HG03097 (cell line): ENCODE measurements at regions not wholly inside any gene's neighbourhood (a gene's known extent, or its start where the extent isn't known, plus 50 kb on each side); places are given as distances from the start of the nearest gene placed in this dataset.
A peak's percentile ranks its signal among the peaks of the same experiment; 100 is the strongest.
"Not testable (repeated sequence)": the region's sequence is repeated elsewhere in the genome, so short reads cannot be mapped to it uniquely, and the experiment has no call there.

ENCODE experiments used
- ATAC-seq: cut with Tn5 transposase; IDR thresholded peaks from one replicate; pipeline ENCODE4 v1.9.1; 2021; ENCODE audit not compliant: unreplicated experiment, low FRiP score

DNA sequence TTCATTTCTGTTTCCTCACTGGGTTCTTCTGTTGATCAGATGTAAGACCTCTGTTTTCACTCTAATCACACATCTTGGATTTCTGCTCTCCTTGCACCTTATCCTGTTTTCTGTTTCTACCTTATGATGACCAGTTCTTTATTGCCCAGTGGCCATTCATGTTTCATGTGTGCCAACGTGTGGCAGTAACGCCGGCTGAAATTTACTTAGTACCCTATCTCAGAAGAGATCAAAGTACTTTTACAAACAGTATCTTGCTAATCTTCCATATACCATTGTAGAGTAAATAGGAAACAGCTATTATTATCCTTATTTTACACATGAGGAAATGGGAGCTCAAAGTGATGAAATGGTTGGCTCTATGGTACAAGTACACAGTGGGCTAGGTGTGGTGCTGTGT lies 74.0 kb downstream of the GATA3 start:
- ATAC-seq: no peak

DNA sequence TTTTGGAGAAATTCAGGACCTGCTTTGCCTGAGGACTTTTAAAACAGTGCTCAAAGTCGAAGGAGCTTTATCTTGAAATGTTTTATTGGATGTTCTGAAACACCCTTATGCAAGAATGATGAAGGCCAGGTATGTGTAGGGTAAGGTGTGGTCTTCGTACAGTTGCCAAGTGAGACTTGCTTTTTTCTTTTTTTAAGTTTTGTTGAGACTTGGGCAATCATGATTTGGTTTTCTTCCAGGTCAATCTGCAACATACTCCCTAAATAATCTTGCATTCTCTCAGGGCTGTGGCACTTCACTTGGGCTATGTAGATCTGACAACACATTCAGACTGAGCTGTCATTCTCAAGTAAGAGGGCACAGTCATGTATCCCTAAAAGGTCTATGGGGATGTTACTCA lies 75.0 kb downstream of the GATA3 start:
- no peak for ATAC-seq

DNA sequence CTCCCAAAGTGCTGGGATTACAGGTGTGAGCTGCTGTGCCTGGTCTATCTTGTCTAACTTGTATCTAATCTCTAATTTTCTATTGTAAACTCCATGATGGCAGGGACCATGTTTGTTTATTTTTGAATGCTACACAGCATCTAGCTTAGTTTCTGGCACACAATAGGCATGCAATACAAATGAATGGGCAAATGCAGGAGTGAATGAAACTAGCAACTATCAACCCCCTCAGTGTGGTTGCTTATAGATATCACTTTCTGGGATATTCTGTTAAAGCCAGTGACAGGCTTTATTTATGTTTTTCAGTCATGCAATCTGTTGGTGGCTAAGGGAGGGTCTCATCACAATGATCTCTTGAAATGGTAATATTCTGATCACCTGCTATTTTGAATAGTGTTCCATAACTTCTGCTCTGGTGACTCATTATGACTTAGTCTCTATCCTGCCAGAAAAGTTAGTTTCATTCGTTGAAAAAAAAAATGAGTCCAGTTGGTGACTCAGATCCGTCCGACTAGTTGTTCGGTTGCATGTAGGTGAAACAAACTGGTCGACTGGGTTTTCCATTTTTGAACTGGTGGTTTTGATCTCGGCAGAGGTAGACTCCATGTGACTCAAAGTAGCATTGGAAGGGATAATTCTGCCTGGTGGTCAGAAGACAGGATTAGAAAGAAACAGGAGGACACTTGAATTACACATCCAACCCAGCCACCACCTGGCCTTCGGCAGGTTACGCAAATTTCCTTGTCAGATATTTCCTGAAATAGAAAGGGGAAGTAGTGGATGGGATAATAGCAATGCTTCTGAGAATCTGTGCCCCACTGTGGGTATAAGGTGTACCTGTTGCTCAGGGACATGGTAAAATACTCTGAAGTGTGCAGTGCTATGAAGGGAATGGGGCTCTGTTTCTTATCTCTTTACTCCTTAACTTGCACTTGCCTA lies 76.8 kb downstream of the GATA3 start:
- ATAC-seq: peak; percentile 43

DNA sequence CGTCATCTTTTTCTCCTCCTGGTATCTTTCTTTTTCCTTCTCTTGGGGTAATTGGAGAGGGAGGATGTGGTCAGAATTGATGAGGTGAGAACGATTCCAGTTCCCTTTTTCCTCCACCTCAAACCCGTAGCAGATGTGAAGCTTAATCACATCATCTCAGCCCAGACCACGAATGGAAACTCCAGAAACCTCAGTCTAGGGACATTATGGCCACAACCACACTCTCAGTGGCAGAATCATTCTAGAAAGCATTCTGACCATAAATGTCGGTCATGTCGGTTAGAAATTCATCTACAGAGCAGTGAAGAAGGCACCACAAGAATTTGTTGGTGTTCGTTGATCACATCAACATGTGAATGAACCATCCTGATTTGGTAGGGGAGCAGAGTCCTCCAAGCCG lies 78.7 kb downstream of the GATA3 start:
- ATAC-seq: peak; percentile 62

DNA sequence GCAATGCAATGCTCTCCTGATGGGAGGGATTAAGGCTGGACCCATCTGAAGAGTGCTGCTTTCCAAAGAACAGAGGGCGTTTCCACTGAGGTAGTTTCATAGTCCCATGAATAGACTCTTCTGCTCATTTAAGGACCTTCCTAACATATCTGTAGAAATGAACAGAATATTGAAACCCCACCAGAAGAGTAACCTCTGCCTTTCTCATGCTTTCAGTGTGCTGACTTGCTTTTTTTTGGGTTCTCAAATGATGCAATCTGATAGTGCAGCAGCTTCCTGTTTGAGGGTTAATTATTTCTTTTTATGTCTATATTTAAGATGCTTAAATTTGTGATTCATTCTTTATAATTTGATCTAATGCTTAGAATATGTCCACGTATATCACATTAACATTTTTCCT lies 82.2 kb downstream of the GATA3 start:
- ATAC-seq: no peak

DNA sequence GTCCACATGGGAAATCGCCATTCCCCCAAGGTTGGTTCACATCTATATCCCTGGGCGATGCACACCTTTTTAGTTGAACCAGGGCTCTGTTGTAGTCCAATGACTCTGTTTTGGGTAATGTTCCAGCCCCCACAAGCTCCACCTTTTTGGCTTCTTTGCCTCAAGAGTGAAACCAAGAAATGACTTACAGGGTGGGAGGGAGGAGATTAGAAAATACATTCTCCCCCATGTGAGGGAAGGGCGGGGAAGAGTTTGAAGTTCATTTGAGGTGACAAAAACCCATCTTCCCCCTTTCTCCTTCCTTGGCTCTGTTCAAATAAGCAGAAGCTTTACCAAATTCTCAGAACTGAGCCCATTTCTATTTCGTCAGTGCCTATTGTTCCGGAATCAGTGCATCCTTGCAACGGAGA lies 82.8 kb downstream of the GATA3 start:
- ATAC-seq: no peak

DNA sequence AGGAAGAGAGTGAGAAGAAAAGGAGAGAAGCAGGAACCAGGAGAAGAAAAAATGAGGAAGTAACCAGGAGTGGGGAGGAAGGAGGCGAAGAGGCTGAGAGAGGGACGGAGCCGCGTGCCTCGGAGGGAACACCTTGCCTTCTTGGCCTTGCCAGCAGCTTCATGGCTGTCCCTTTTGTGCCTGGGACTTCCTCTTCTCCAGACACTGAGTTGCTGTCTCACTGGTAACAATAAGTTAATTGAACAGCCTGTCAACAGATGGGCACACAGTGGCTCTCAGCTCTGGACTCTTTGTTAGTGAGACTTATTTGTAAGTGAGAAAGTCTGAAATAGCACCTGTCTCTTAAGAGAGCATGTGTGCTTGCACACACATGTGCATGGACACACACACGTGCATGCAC lies 83.2 kb downstream of the GATA3 start:
- no peak for ATAC-seq

DNA sequence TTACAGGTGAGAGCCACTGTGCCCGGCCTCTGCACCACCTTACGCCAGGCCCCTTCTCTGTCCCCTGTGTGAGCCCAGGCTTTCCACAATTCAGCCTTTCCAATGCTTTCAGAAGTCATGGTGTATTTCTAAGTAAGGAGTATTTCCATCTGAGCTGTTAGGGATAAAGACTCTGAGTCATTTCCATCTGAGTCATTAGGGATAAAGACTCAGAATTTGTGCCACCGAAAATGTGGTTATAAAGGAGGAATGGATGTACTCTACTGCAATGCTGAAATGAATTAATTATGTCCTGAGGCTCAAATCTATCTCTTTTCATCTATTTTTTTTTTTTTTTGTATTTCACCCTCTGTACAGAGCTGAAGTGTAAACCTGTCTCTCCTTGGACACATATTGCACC lies 84.0 kb downstream of the GATA3 start:
- no peak for ATAC-seq

DNA sequence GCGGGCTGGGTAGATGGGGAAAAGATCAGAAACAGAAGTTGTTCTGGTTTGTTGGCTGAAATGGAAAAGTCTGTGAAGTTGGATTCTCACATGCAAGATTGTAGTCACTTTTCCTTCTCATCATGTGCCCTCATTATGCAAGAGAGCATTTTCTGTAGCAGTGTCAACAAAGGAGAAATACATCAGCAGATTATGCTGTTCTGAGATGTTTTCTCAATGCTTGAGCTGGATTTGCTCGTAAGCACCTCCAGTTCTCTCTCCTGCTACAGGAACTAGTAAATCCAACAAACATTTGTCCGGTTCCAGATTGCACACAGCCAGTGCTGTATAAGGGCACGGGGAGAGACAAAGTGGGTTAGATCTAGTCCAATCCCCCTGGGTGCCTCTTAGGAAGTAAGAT lies 90.0 kb downstream of the GATA3 start:
- no peak for ATAC-seq

DNA sequence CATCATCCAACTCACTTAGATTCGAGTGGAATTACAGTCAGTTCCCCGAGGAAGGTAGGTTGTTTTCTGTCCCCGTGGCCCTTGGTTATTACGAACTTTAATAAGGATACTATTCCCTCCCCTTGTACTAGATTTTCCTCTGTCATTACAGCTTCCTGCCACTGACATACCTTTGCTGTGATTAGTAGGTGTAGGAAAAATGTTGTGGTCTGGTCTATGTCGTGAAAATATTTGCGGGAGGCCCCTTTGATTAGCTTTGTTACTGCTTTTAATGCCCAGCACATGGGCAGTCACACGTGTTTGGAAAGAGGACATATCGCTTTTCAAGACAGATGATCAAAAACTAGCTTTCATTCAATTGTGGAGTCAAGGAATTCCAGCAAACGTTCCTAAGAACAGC lies 92.2 kb downstream of the GATA3 start:
- no peak for ATAC-seq

DNA sequence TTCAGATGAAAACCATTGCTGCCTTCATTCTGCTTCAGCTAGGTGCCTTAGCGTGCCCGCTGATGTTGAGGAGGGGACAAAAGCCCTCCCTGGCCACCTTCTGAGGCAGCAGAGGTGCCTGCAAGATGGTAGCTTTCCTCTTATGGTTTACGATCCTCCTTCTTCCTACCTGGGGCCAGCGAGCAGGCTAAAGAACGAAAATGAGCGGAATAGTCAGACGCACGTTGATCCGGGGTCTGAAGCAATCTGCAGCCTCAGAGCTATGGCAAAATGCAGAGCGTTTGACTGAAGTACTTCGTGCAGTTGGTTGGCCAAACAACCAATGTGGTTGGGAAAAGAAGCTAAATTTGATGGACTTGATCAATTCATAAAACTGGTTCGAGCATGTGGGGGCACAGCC lies 95.5 kb downstream of the GATA3 start:
- ATAC-seq: no peak

DNA sequence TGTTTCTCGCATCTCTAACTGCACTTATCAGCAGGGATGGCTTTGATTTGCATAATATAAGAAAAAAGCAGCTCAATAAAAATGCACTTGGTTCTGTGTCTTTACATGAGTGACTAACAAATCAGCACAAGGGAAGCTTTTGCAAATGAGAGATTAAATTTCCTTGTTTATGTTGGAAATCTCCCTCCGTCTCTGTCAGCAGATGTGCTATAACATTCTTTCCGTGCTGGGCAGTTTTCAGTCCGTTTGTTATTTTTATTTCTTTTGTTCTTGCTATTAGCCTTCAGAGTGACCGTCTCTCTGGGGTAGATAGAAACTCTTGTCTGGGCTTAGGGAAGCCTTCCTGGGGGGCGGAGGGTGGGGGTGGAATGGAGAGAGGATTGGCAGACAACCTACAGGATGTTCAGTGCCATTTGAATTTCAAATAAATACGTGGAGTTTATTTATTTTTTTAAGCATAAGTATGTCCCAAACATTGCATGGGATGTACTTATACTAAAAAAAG lies 96.0 kb downstream of the GATA3 start:
- ATAC-seq: no peak

DNA sequence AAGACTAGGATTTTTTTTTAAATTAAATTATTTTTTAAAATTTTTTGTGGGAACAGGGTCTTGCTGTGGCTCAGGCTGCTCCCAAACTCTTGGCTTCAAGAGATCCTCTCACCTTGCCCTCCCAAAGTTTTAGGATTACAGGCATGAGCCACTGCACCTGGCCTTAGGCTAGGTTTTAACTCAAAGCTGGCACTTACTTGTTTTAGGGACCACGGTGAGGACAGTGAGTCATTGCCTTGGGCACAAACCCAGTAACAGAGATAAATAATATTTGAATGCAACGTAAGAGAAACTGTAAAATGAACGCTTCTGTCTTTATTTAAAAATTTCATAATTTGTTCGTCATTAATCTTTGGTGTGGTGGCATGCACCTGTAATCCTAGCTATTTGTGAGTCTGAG lies 96.6 kb downstream of the GATA3 start:
- no peak for ATAC-seq

DNA sequence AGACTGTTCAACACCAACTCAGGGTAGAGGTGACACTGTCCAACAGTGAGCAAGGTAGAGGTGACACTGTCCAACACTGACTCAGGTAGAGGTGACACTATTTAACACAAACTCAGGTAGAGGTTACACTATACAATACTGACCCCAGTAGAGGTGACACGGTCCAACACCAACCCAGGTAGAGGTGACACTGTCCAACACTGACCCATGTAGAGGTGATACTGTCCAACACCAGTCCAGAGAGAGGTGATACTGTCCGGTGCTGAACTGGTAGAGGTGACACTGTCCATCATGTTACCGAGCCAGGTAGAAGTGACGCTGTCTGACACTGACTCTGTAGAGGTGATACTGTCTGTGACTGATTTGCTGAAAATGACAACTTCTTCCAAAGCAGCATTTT lies 102.4 kb downstream of the GATA3 start:
- ATAC-seq: no peak

DNA sequence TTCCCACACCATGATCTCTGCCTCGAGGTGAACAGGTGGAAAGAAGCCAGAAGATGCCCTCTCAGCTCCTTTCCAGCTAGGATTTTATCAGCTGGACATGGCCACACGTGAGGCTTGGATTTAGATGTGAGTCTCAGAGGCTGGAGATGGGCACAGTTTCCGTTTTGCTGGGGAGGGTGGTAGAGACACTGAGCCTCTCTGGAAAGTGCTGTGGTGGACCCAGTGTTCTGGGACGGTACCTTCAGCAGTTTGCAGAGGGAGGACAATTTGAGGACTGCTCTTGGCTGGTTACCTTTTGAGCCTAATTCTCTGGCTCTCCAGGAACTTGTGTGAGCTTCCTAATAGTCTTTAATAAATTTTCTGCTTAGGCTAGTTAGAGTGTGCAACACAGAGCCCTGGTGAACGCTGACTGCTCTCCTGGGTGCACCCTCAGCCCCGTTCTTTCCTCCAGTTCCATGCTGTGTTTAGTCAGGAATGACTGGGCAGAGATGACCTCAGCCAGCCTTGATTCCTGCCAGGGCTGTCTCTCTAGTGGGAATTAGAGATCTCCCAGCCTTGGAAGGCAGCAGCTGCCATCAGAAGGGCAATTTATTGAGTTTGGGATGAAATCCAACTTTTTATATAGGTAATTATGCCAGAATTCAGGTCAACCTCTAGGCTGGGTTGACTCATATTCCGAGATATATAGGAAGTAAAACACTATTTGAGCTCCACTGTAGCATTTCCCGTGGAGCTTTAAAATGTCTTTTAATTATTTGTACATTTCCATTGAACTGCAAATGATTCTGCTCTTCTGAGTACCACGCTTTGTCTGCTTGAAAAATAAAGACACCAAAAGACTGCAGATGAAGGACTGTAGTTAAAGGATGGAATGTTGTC lies 103.9 kb downstream of the GATA3 start:
- ATAC-seq: no peak

DNA sequence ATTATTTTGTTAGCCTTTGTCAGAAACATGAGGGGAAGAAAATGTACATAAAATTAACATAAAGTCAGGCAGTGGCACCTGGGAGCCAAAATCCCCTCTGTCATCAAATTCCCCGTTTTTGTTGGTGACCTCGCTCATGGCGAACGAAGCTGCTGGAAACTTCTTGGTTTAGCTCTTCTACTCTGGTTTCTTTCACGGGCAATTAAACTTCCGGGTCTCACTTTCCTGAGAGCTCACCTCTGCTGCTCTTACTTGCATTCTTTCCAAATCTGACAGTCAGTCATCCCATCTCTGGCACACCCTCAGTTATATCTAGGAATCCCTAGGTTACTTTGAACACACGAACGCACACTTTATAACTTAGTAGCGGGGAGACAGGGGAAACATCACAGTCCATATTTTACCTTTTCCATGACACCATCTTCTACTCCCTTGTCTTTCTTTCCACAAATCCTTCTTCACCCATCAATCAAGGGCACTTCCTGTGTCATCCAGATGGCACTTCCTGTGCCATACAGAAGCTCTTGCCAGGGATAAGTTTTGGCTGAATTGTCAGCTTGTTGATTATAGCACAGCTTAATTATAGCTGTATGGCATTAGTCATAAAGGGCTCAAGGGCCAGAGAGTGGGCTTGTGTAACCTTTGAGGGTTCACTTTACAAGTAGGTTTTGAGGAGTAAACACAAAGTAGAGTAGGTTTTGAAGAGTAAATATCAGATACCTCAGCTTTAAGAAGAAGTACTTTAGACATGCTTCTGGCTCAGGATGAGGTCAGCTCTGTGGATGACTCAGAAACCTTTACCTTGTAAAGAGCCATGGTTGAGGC lies 105.1 kb downstream of the GATA3 start:
- no peak for ATAC-seq

DNA sequence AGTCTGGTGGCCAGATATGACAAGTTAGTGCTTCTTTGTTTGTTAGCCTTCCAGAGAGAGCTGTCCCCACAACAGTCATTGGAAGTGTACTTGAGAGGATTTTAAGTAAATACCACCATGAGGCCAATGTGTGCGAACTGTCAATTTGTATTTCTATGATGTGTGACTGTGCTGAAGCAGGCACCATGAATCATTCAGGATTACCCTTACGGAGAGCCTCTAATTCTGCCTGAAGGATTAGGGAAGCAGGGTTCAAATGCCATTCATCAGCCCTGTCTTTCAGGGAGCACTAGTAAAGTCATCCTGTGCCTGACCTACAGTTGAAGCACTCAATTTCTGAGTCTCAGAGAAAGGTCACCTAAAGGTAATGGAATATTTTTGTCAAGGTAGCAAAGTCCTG lies 109.3 kb downstream of the GATA3 start:
- no peak for ATAC-seq

DNA sequence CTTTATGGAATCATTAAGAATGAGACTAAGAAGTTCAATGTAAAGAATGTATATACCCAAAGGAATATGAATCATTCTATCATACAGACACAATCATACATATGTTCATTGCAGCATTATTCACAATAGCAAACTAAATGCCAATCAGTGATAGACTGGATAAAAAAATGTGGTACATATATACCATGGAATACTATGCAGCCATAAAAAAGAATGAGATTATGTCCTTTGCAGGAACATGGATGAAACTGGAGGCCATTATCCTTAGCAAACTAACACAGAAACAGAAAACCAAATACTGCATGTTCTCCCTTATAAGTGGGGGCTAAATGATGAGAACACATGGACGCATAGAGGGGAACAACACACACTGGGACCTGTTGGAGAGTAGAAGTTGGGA lies 110.2 kb downstream of the GATA3 start:
- ATAC-seq: not testable (repeated sequence)

DNA sequence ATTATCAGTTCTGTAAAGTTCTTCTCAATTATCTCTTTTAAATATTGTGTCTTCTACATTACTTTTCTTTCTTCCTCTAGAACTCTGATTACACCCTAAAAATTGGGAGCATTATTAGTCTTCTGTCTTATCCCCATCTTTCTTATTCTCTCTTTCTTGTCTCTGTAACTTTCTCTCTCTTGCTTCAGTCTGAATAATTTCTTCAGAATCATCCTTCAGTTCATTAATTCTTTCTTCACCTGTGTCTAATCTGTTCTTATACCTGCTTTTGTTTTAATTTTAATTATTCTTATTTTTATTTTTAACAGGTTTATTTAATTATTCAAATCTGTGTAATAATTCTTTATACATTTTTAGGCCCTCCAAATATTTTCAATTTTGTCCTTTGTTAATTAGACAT lies 114.3 kb downstream of the GATA3 start:
- ATAC-seq: no peak

DNA sequence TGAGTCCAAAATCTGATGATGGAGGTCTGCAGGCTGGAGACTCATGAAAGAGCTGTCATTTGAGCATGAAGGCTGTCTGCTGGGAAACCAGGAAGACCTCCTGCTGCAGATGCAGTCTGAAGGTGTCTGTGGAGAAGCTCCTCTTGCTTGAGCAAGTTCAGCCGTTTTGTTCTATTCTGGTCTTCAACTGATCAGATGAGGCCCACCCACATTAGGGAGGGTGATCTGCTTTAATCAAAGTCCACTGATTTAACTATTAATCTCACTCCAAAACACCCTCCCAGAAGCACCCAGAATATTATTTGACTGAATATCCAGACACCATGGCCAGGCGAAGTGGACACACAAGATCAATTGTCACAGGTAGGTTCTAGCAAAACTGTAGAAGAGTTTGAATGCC lies 116.5 kb downstream of the GATA3 start:
- ATAC-seq: no peak

DNA sequence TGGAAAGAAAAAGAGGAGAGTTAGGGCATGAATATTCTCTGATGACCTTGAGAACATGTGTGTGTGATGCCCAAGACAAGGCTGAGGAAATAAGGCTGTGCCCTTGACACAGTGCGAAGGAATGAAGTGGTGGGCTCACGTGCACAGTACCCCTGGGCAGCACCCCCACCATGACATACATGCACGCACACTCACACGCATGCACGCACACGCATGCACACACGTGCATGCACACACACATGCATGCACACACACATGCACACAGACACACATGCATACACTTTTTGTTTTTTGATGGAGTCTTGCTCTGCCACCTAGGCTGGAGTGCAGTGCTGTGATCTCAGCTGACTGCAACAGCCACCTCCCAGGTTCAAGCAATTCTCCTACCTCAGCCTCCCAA lies 118.1 kb downstream of the GATA3 start:
- no peak for ATAC-seq
